GM10266 (cell line): ENCODE measurements at regions not wholly inside any gene's neighbourhood (a gene's known extent, or its start where the extent isn't known, plus 50 kb on each side); places are given as distances from the start of the nearest gene placed in this dataset.

Experiments used
- DNase-seq: peaks from one replicate; pipeline ENCODE4 v3.0.0; 2012; ENCODE audit errors: extremely low spot score
- CTCF ChIP-seq: IDR thresholded peaks from 2 replicates; pipeline ENCODE4 v1.5.1; 2012; ENCODE audit warnings: mild to moderate bottlenecking, low read depth; ENCODE audit not compliant: control insufficient read depth, insufficient read depth; ENCODE audit errors: missing control alignments

GRCh38 chr3:180530276-180530675 is 71.7 kb upstream of the TTC14 start:
- no peak for DNase-seq
- TF ChIP-seq CTCF, result no peak

- TF ChIP-seq CTCF, result no peak
- no peak for DNase-seq
Measured at GRCh38 chr3:180531303-180532278, 70.4 kb upstream of the TTC14 start.

- no peak for DNase-seq
- TF ChIP-seq CTCF, result no peak
Measured at GRCh38 chr3:180534828-180535227, 67.1 kb upstream of the TTC14 start.

GRCh38 chr3:180538493-180538892 is 63.5 kb upstream of the TTC14 start:
- TF ChIP-seq CTCF, result no peak

GRCh38 chr3:180543877-180544276 is 58.1 kb upstream of the TTC14 start:
- DNase-seq, result no peak
- no peak for TF ChIP-seq CTCF

More at GRCh38 chr3:180538493-180538892, 63.5 kb upstream of the TTC14 start:
- no peak for DNase-seq

- TF ChIP-seq CTCF, result no peak
- no peak for DNase-seq
Measured at GRCh38 chr3:180546863-180547262, 55.1 kb upstream of the TTC14 start.

GRCh38 chr3:180548050-180548449 is 53.9 kb upstream of the TTC14 start:
- no peak for DNase-seq
- TF ChIP-seq CTCF, result no peak
